Glutamatergic neuron (in vitro differentiated cells): ENCODE measurements at regions not wholly inside any gene's neighbourhood (a gene's known extent, or its start where the extent isn't known, plus 50 kb on each side); places are given as distances from the start of the nearest gene placed in this dataset.
"Not testable (repeated sequence)": the region's sequence is repeated elsewhere in the genome, so short reads cannot be mapped to it uniquely, and the experiment has no call there.

ENCODE experiments used
- DNase-seq: peaks from one replicate; pipeline ENCODE4 v3.0.0; 2022
- H3K27ac Mint-ChIP-seq: one replicate; pipeline ENCODE4 v1.8.0; 2020; ENCODE audit warnings: mild to moderate bottlenecking, mixed read lengths, inconsistent platforms; ENCODE audit not compliant: unreplicated experiment
- H3K27me3 Mint-ChIP-seq: one replicate; pipeline ENCODE4 v1.8.0; 2020; ENCODE audit warnings: mild to moderate bottlenecking, moderate library complexity, mixed read lengths, inconsistent platforms; ENCODE audit not compliant: unreplicated experiment
- H3K36me3 Mint-ChIP-seq: one replicate; pipeline ENCODE4 v1.8.0; 2020; ENCODE audit warnings: mild to moderate bottlenecking, mixed read lengths, inconsistent platforms; ENCODE audit not compliant: unreplicated experiment
- H3K4me1 Mint-ChIP-seq: one replicate; pipeline ENCODE4 v1.8.0; 2020; ENCODE audit warnings: mild to moderate bottlenecking, low read depth, mixed read lengths, inconsistent platforms; ENCODE audit not compliant: unreplicated experiment
- H3K4me3 Mint-ChIP-seq: one replicate; pipeline ENCODE4 v1.8.0; 2020; ENCODE audit warnings: mild to moderate bottlenecking, mixed read lengths, inconsistent platforms; ENCODE audit not compliant: unreplicated experiment
- H3K9me3 Mint-ChIP-seq: one replicate; pipeline ENCODE4 v1.8.0; 2020; ENCODE audit warnings: mild to moderate bottlenecking, moderate library complexity, mixed read lengths, inconsistent platforms; ENCODE audit not compliant: unreplicated experiment
- TF ChIP-seq, protein P1 (sequence below): fragments of 200-600 bp; sonication (generic); IDR thresholded peaks from one replicate; pipeline ENCODE4 v1.5.0; 2021; ENCODE audit not compliant: partially characterized antibody, unreplicated experiment

DNA sequence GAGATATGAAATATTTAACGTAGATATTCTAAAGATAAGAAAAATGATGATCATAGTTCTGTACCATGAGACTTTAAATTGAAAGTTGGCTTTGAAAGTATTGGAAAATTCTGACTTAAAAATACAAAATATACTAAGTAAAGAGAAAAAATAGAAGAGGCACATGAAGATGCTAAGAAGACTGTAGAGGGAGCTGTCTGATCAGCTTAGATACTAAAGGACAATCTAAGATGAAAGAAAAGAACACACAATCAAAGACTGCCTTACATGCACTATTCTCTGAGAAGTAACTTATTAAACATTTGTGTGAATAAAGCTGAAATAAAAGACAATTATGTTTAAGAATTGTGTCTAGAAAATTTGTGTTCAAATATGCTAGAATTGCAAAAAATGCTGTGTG, 55.1 kb downstream of the RBMXL2 start:
- Mint-ChIP-seq H3K4me3 (no peak overlapping the region), H3K9me3 (no peaks in the 10 kb centered on the region), H3K36me3 (peaks cover 5% of the 10 kb centered on the region), H3K27me3 (no peaks in the 10 kb centered on the region), H3K27ac (no peak overlapping the region), H3K4me1 (no peaks in the 10 kb centered on the region)
- TF ChIP-seq, protein P1, sequence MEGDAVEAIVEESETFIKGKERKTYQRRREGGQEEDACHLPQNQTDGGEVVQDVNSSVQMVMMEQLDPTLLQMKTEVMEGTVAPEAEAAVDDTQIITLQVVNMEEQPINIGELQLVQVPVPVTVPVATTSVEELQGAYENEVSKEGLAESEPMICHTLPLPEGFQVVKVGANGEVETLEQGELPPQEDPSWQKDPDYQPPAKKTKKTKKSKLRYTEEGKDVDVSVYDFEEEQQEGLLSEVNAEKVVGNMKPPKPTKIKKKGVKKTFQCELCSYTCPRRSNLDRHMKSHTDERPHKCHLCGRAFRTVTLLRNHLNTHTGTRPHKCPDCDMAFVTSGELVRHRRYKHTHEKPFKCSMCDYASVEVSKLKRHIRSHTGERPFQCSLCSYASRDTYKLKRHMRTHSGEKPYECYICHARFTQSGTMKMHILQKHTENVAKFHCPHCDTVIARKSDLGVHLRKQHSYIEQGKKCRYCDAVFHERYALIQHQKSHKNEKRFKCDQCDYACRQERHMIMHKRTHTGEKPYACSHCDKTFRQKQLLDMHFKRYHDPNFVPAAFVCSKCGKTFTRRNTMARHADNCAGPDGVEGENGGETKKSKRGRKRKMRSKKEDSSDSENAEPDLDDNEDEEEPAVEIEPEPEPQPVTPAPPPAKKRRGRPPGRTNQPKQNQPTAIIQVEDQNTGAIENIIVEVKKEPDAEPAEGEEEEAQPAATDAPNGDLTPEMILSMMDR, result no peak
- no peak for DNase-seq

DNA sequence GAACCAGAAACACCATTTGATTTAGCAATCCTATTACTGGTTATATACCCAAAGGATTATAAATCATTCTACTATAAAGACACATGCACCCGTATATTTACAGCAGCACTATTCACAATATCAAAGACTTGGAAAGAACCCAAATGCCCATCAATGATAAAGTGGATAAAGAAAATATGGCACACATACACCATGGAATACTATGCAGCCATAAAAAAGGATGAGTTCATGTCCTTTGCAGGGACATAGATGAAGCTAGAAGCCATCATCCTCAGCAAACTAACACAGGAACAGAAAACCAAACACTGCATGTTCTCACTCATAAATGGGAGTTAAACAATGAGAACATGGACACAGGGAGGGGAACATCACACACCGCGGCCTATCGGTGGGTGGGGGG, 61.3 kb downstream of the RBMXL2 start:
- not testable (repeated sequence) for DNase-seq, H3K4me1 Mint-ChIP-seq, H3K27me3 Mint-ChIP-seq, H3K4me3 Mint-ChIP-seq, H3K27ac Mint-ChIP-seq, H3K9me3 Mint-ChIP-seq, H3K36me3 Mint-ChIP-seq

DNA sequence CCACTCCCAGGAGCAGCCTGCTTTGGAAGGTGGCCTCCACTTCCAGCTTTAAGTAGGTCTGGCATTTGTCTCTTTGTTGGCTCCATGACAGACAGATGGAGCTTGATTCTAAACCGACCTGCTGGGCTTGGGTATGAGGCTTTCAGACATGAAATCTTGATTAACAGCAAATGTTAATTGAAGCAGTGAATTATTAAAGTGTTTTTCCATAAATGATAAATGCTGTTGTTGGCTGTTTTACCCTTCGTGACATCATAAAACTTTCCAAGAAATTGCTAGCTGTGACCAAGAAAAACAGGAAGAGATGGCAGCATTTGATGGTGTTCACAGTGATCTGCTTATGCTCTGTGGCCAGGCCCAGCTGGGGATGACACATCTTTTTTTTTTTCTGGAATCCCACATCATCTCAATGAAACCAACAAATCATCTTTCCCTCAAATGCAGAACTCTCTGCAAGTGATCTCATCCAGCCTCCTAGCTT, 66.1 kb downstream of the RBMXL2 start:
- DNase-seq, result no peak
- H3K36me3 Mint-ChIP-seq, result no peaks in the 10 kb centered on the region
- no peak overlapping the region for H3K27ac Mint-ChIP-seq
- peaks cover 2% of the 10 kb centered on the region for H3K9me3 Mint-ChIP-seq
- no peak overlapping the region for H3K4me3 Mint-ChIP-seq
- TF ChIP-seq, protein P1, result no peak
- H3K4me1 Mint-ChIP-seq, result no peaks in the 10 kb centered on the region
- H3K27me3 Mint-ChIP-seq, result peaks cover 5% of the 10 kb centered on the region

DNA sequence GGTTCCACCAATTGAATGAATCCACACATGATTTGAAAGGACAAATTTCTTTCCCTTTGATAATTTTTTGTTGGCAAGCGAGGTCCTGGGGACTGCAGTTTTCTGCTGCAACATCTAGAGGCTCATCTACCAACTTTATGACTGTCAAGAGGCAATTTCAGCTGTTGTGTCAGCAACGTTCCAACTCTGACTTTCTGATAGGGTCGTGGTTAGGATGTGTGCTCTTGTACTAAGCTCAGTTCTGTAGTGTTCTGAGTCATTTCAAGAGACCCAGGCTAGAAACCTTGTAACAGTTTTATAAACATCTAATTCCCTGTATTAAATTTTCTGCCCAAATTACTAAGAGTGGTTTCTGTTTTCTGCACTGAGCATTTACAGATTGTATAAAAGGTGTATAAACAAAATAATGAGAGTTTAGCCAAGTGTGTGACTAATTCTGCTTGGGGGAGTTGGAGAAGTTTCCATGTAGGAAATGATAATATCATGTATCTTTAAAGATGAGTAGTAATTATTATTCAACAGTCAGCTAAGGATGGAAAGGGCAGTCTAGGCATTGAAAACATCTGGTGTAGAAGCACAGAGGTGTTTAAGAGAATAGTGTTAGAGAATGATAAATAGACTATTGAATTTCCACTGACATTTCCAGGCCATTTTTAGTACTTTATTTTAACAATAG, 72.2 kb downstream of the RBMXL2 start:
- no peaks in the 10 kb centered on the region for H3K9me3 Mint-ChIP-seq
- no peak overlapping the region for H3K4me3 Mint-ChIP-seq
- H3K27ac Mint-ChIP-seq, result no peak overlapping the region
- H3K36me3 Mint-ChIP-seq, result no peaks in the 10 kb centered on the region
- TF ChIP-seq, protein P1, result no peak
- peaks cover 2% of the 10 kb centered on the region for H3K27me3 Mint-ChIP-seq
- DNase-seq, result no peak
- H3K4me1 Mint-ChIP-seq, result no peaks in the 10 kb centered on the region

DNA sequence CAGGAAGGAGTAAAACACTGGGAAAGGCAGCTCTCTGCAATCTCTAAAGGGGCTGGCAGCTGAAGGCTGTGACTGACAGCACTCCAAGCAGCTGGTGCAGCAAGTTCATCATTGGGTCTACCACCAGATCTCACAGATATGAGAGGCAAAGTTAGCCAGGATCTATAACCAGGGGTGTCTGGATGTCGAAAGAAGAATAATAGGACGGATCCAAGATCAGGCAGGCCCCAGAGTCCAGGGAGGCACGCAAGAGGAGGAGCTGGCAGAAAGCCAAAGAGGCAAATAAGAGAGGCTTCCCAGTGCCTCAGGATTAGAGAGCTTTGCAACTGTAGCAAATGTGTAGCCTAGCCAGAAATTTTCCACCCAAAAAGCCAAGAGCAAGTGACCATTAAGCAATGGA, 77.1 kb downstream of the RBMXL2 start:
- no peak for DNase-seq
- Mint-ChIP-seq H3K4me3 (no peak overlapping the region), H3K27me3 (no peaks in the 10 kb centered on the region)

More for the DNA sequence above, 77.1 kb downstream of the RBMXL2 start:
- no peak overlapping the region for H3K27ac Mint-ChIP-seq
- no peaks in the 10 kb centered on the region for H3K4me1 Mint-ChIP-seq
- no peaks in the 10 kb centered on the region for H3K36me3 Mint-ChIP-seq
- TF ChIP-seq, protein P1, result no peak
- H3K9me3 Mint-ChIP-seq, result no peaks in the 10 kb centered on the region
